ENCODE measurements at regions not wholly inside any gene's neighbourhood (a gene's known extent, or its start where the extent isn't known, plus 50 kb on each side); places are given as distances from the start of the nearest gene placed in this dataset.

GRCh38 chr15:53297828-53298227 is 461.6 kb downstream of the WDR72 start:
- Histone ChIP-seq H3K4me1 (no peaks in the 10 kb centered on the region), H3K9me3 (no peaks in the 10 kb centered on the region), H3K36me3 (no peaks in the 10 kb centered on the region), H3K4me3 (no peak overlapping the region), H3K27ac (no peak overlapping the region), H3K27me3 (peaks cover 0 to 4% (median 0%) of the 10 kb centered on the region in 9 donors)
- WGBS, 4 donors, result 75 to 82% (median 80%) methylated on average over 4 of the region's 4 CpGs
- DNase-seq (no peak), ATAC-seq (no peak)
- TF ChIP-seq POLR2A (IDR thresholded peaks at IDR 0.05), result no peak
- TF ChIP-seq, protein P1, sequence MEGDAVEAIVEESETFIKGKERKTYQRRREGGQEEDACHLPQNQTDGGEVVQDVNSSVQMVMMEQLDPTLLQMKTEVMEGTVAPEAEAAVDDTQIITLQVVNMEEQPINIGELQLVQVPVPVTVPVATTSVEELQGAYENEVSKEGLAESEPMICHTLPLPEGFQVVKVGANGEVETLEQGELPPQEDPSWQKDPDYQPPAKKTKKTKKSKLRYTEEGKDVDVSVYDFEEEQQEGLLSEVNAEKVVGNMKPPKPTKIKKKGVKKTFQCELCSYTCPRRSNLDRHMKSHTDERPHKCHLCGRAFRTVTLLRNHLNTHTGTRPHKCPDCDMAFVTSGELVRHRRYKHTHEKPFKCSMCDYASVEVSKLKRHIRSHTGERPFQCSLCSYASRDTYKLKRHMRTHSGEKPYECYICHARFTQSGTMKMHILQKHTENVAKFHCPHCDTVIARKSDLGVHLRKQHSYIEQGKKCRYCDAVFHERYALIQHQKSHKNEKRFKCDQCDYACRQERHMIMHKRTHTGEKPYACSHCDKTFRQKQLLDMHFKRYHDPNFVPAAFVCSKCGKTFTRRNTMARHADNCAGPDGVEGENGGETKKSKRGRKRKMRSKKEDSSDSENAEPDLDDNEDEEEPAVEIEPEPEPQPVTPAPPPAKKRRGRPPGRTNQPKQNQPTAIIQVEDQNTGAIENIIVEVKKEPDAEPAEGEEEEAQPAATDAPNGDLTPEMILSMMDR (IDR thresholded peaks at IDR 0.05), result no peak
- intact Hi-C loops (cut with DNase I), result no loop called here

DNA sequence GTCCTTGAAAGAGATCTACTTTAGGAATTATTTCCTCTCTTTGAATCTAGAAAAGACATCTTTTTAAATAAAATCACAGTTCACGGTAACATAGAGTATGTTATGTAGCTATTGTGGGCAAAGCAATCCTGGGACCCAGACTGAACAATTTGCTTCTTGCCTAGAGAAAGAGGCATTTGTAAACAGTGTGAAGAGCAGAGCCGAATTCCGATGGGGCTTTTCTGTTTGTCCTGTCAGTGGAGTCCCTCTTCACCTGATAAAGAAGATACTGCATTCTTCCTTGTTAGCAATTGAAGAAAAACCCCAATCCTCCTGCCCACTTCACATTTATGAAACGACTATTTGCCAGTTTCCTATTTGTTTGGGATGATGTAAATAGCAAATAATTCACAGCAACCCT is 462.9 kb downstream of the WDR72 start:
- TF ChIP-seq, protein P1 (IDR thresholded peaks at IDR 0.05), result no peak
- no peak for TF ChIP-seq POLR2A (IDR thresholded peaks at IDR 0.05)
- no peak overlapping the region for H3K27ac ChIP-seq
- intact Hi-C loops (cut with DNase I), result no loop called here
- H3K9me3 ChIP-seq, result no peaks in the 10 kb centered on the region
- ATAC-seq (no peak), DNase-seq (no peak)
- 16 to 23% (median 19%) methylated on average over 4 of the region's 4 CpGs for WGBS, 4 donors
- H3K36me3 ChIP-seq, result no peaks in the 10 kb centered on the region
- H3K4me1 ChIP-seq, result no peaks in the 10 kb centered on the region
- no peak overlapping the region for H3K4me3 ChIP-seq
- peaks cover 0 to 4% (median 0%) of the 10 kb centered on the region in 9 donors for H3K27me3 ChIP-seq

DNA sequence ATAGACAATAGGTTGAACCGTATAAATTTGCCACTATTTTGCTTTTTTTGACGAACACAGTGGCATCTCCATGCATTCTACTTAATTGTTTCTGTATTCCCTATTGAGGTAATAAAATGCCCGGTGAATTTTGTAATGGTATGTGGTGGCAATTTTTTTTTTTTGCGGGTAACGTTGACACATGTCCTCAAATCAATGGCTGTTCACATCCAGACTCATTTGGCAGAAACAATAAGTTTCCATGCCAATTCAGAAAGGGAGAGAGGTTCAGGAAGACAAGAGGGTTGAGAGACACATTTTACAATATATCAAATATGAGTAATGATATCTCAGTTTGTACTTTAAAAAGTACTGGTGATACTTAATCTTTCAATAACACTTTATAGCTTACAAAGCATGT is 463.9 kb downstream of the WDR72 start:
- intact Hi-C loops (cut with DNase I), result no loop called here
- ATAC-seq, result no peak
- Histone ChIP-seq H3K36me3 (no peaks in the 10 kb centered on the region), H3K27me3 (peaks cover 0 to 4% (median 0%) of the 10 kb centered on the region in 9 donors), H3K4me3 (no peak overlapping the region), H3K4me1 (no peaks in the 10 kb centered on the region), H3K27ac (no peak overlapping the region), H3K9me3 (no peaks in the 10 kb centered on the region)
- no peak for DNase-seq
- 79 to 84% (median 81%) methylated on average over 5 of the region's 5 CpGs for WGBS, 4 donors
- no peak for TF ChIP-seq POLR2A (IDR thresholded peaks at IDR 0.05)
- TF ChIP-seq, protein P1 (IDR thresholded peaks at IDR 0.05), result no peak

DNA sequence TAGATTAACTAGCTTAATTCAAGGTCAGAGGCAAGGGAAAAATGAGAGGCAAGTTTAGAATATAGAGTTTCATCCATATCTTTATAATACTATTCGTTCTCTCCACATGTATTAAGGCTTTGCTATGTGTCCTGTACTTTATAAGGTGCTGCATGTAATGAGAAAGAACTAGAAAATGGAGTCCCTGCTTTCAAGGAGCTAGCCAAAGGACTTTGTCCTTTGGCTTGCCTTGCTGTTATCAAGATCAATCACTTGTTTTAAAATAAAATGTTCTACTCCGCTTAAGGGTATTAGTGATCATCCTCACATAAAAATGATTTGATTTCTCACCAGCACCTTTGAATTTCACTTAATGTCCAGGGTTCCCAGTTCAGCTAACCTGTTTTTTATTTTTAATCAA is 470.9 kb downstream of the WDR72 start:
- 69 to 77% (median 76%) methylated on average over 2 of the region's 2 CpGs for WGBS, 4 donors
- DNase-seq (no peak), ATAC-seq (no peak)
- Histone ChIP-seq H3K36me3 (no peaks in the 10 kb centered on the region), H3K27me3 (no peaks in the 10 kb centered on the region), H3K4me3 (no peak overlapping the region), H3K4me1 (no peaks in the 10 kb centered on the region), H3K27ac (no peak overlapping the region), H3K9me3 (no peaks in the 10 kb centered on the region)
- TF ChIP-seq, protein P1 (IDR thresholded peaks at IDR 0.05), result no peak
- TF ChIP-seq POLR2A (IDR thresholded peaks at IDR 0.05), result no peak
- intact Hi-C loops (cut with DNase I), result no loop called here
